GM21723 (cell line): ENCODE measurements at regions not wholly inside any gene's neighbourhood (a gene's known extent, or its start where the extent isn't known, plus 50 kb on each side); places are given as distances from the start of the nearest gene placed in this dataset.

Experiments used
- ATAC-seq: cut with Tn5 transposase; IDR thresholded peaks from one replicate; pipeline ENCODE4 v1.9.1; 2021; ENCODE audit warnings: mild to moderate bottlenecking, moderate library complexity; ENCODE audit not compliant: unreplicated experiment

DNA sequence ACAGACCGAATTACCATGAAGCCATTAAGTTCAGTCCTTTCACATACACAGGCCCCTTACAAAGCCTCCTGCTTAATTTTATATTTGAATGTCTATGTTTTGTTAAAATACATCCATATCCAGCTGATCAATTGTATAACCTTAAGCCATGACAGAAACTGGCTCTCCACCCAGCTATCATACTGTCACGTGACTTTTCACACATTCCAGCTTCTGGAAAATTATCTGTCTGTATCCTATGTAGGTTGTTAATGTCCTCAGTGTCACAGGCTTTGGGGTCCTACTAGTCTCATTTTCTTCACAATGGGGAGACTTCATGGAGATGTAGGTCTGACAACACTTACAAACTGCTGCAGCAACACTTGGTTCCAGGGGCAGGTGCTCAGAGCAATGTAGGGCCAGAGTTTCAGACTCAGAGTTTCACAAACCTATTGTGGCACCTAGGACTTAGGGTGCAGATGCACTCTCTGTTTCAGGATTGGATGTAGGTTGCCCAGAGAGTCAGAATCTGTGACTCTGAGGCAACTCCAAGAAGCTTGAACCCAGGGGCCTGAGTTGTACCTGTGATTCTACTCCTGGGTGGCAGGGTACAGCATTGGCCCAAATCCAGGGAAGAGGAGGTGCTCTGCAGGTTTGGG is 69.6 kb upstream of the PCDH20 start:
- ATAC-seq = no peak

DNA sequence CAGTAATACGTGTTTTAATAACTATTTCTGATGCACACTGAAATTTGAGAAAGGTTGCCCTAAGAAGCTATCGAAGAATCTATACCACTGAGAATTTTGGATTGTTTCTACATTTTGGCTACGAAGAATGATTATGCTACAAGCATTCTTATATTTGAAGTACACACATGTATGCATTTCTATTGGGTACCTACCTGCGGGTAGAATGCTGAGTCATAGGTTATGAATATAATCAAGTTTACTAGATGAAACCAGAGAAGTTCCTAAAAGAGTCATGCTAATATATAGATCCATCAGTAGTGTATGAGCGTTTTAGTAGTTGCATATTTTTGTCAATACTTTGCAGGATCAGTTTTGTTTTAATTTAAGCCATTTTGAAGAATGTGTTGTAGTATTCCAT is 62.0 kb upstream of the PCDH20 start:
- no peak for ATAC-seq

DNA sequence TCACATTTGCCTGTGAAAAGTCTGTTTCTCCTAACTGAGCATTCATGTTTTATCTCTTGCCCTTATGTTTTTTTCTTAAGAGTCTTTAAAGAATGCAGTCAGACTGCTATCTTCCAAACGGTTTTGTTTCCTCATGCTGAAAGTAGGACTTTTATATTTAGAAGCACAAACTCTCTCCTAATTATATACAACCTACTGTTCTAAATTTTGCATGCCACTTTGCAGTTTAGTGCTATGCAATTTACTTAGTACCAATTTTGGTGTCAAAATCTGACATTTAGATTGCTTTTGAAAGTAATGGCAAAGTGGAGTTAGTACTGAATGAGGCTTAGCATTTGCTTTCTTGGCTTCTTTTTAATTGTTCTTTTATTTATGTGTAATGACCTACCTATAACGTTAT is 55.1 kb upstream of the PCDH20 start:
- no peak for ATAC-seq

DNA sequence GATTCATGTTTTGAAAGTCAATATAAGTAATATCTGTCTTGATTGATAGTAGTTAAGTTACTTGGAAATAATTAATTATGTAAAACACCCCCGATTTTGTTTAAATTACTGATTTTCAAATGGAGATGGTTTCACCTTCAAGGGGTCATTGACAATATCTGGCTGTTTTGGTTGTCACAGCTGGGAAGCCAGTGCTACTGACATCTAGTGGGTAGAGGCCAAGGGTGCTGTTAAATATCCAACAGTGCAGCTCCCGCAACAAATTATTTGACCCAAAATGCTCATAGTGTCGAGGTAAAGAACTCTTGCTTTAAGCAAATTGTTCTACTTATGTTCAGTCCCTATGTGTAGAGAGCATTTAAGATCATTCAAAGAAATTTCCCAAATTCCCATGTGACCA is 50.6 kb upstream of the PCDH20 start:
- ATAC-seq = no peak
